ENCODE measurements at regions not wholly inside any gene's neighbourhood (a gene's known extent, or its start where the extent isn't known, plus 50 kb on each side); places are given as distances from the start of the nearest gene placed in this dataset.

- no peak for DNase-seq (ENCODE audit: low read depth in 2 of 2)
These were observed 301.0 kb downstream of the DOCK8 start for GRCh38 chr9:515665-516064.

GRCh38 chr9:517993-518392 lies 303.3 kb downstream of the DOCK8 start:
- no peak for DNase-seq (ENCODE audit: low read depth in 2 of 2)

GRCh38 chr9:518540-518939 lies 303.9 kb downstream of the DOCK8 start:
- no peak for DNase-seq (ENCODE audit: low read depth in 2 of 2)

DNA sequence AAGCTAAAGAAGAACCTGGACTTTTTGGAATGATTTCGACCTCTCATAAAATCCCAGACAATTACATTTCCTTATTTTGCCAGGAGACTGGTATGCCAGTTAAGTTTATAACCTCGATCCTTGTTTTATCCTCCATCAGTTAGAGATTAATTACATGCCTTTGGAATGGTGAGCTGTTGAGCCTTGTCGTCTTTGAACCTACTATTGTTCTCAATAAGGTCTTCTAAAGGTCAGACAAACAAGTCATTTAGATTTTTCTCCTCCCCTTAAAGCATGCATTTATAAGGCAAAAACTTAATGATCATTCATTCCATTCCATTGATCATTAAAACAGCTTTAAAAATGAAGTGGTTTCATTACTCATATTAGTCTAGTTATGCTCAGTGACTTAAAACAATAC lies 304.9 kb downstream of the DOCK8 start:
- no peak for DNase-seq (ENCODE audit: low read depth in 2 of 2)

DNA sequence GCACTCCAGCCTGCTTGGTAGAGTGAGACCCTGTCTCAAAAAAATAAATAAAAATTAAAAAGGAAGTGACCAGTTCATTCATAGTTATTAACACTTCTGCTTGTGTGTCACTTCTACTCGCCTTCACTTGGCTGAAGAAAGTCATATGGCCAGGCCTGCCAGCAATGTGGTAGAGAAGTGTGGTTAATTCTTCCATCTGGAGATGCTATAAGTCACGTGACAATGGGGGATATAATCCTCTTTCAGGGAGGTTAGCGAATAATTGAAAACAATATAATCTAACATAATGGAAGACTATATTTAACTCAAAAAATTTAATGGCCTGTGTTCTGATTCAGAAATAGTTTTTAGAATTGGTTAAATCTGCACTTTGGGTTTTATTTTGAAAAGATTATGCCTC lies 305.6 kb downstream of the DOCK8 start:
- no peak for DNase-seq (ENCODE audit: low read depth in 2 of 2)

- DNase-seq (ENCODE audit: low read depth in 2 of 2), result no peak
These were observed 307.5 kb downstream of the DOCK8 start for GRCh38 chr9:522190-522589.

DNA sequence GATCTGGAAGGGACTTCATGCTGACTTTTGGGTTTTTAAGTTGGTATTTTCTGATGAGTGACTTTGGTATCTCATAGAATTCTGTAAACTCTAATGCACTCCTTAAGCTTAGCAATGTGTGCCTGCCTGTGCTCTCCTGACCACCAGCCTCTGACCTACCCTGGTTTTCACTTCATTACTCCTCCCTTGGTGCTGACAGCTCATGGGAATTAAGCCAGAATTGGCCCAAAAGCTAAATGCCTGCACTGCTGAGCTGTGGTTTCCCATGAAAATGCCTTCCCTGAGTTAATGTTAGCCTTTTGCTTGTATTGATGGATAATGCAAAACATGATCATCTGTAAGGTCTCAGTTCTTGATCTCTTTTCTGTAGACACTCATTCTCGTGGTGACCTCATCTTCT lies 308.0 kb downstream of the DOCK8 start:
- no peak for DNase-seq (ENCODE audit: low read depth in 2 of 2)

DNA sequence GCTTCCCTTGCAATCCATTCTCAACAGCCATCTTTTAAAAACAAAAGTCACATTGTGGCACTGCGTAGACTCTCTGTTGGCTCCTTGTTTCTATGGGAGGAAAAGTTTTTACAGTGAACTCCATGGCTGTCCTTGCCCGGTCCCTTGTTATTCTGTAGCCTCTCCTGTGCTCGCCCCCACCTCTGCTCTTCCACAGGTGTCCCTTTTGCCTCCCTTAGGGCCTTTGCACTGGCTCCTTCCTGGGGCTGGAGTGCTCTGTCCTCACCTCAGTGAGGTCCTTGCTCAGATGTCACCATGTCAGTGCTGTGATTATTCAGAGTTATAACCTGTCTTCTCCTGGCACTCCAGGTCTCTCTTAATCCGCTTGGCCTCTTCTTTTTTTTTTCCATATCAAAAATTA lies 308.8 kb downstream of the DOCK8 start:
- no peak for DNase-seq (ENCODE audit: low read depth in 2 of 2)

- DNase-seq (ENCODE audit: low read depth in 2 of 2), result no peak
These were observed 309.3 kb downstream of the DOCK8 start for GRCh38 chr9:524008-524407.

DNA sequence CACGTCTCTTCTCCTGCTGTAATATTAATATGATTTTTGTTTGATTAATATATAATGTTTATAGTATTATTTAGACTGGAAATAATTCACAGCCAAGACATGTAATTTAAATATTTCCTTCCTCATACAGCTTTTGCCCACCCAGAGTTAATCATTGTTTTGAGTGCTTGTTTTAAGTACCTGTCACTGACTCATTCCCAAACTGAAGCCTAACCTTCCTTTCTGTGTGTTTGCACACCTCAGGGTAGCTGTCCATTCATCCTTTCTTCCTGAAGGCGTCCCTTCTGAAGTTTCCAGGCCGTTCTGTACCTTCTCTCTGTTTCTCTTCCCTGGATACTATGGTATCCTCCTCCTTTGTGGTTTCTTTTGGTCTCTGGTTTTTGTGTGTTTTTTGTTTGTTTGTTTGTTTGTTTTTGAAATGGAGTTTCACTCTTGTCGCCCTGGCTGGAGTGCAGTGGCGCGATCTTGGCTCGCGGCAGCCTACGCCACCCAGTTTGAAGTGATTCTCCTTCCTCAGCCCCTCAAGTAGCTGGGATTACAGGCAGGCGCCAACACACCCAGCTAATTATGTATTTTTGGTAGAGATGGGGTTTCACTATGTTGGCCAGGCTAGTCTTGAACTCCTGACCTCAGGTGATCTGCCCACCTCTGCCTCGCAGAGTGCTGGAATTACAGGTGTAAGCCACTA lies 312.4 kb downstream of the DOCK8 start:
- DNase-seq (ENCODE audit: low read depth in 2 of 2), result no peak

- no peak for DNase-seq (ENCODE audit: low read depth in 2 of 2)
These were observed 311.8 kb upstream of the DMRT1 start for GRCh38 chr9:529731-530130.

GRCh38 chr9:530681-531080 lies 310.8 kb upstream of the DMRT1 start:
- no peak for DNase-seq (ENCODE audit: low read depth in 2 of 2)

DNA sequence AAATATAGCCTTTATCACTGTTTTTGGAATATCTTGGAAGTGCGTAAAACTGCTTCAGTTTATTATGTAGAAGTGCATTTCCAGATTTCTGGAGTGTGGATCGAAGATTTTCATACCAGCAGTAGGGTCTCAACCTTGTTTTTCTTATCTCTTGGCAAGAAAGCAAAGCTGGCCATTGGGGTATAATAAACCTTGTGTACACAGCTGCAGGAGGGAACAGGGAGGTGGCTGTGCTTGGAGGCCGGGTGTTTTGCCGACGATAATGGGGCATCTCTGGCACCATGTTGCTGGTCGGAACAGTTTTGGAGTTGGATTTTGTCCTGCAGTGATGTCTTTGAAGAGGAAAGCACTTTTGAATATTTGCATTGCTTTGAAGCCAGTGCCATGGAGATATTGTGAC lies 308.8 kb upstream of the DMRT1 start:
- DNase-seq (ENCODE audit: low read depth in 2 of 2), result no peak

DNA sequence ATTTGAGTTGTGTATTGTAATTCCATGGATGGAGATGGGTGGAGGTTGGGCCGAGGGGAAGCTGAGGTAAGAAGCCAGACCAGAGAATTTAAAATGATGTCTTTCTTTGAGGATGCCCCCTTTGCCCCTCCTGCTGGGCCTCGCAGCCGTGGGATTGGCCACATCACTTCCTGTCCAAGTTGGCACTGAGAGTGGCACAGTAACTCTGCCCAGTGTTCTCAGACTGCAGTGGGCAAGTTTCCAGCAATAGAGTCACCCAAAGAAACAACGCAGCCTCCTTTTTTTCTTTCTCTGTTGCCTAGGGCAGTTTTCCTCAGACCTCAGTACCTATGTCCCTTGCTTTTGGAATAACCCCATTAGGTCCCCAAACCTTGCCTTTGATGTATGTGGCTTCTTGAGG lies 306.6 kb upstream of the DMRT1 start:
- no peak for DNase-seq (ENCODE audit: low read depth in 2 of 2)

GRCh38 chr9:535356-535755 lies 306.1 kb upstream of the DMRT1 start:
- DNase-seq (ENCODE audit: low read depth in 2 of 2), result no peak

GRCh38 chr9:536597-537511 lies 304.6 kb upstream of the DMRT1 start:
- no peak for DNase-seq (ENCODE audit: low read depth in 2 of 2)

GRCh38 chr9:543478-543877 lies 298.0 kb upstream of the DMRT1 start:
- DNase-seq (ENCODE audit: low read depth in 2 of 2), result no peak

- no peak for DNase-seq (ENCODE audit: low read depth in 2 of 2)
These were observed 296.0 kb upstream of the DMRT1 start for GRCh38 chr9:545480-545879.

- no peak for DNase-seq (ENCODE audit: low read depth in 2 of 2)
These were observed 295.3 kb upstream of the DMRT1 start for GRCh38 chr9:546235-546634.

DNA sequence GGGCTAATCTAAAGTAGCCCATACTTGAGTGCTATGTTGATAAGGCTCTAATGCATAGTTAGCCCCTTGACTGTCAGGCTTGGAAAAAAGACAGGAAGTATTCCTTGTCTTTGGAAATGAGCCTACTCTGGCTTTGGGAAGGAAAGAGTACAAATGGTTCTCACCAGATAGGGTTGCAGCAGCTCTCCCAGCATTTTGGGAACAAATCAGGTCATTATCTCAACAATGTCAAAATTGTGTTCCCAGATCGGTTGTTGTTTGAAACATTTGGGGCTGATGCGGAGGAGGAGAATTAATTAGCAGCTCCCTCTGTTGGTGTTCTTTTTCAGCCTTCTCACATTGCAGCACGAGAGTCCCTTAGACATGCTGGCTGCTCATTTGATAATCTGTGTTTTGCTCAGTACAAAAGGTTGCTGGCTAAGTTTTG lies 294.7 kb upstream of the DMRT1 start:
- DNase-seq (ENCODE audit: low read depth in 2 of 2), result no peak

DNA sequence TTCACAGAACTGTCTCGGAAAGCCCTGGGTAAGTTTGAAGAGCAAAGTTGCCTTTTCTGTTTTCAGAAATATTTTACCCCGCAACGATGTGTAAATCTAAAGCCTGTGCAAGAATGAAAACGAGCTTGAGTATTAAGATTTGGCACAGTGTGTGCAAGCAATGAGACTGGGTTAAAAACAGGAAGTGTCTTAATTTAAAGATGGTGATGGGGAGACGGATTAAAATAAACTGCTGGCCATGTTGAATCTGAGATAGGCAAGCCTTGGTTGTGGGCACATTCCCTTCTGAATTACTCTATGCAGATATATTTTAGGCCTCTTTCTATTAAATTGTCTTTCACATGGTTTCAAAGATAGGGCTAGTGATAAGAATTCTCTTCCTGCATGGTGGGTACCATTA lies 294.2 kb upstream of the DMRT1 start:
- DNase-seq (ENCODE audit: low read depth in 2 of 2), result no peak

- no peak for DNase-seq (ENCODE audit: low read depth in 2 of 2)
These were observed 292.0 kb upstream of the DMRT1 start for GRCh38 chr9:549455-549997.

DNA sequence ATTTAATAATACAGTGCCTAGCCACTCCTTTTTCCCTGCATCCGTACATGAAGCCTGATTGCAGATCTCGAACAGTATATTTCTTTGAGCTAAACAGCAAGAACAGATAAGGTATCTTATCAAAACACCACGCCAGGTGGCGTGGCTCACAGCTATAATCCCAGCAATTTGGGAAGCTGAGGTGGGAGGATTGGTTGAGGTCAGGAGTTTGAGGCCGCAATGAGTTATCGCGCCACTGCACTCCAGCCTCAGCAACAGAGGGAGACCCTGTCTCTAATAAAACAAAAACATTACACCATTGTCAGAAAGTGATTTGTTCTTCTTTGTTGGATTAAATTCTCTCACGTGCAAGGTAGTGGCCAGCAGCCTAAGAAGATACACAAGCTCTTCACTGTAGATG lies 291.2 kb upstream of the DMRT1 start:
- no peak for DNase-seq (ENCODE audit: low read depth in 2 of 2)
